ENCODE measurements at regions not wholly inside any gene's neighbourhood (a gene's known extent, or its start where the extent isn't known, plus 50 kb on each side); places are given as distances from the start of the nearest gene placed in this dataset.
A peak's percentile ranks its signal among the peaks of the same experiment; 100 is the strongest.

- Mint-ChIP-seq H3K36me3 (no peaks in the 10 kb centered on the region), H3K4me1 (no peaks in the 10 kb centered on the region), H3K9me3 (peaks cover 0 to 6% (median 0%) of the 10 kb centered on the region in 7 donors), H3K4me3 (peak overlapping the region in 1 of 2 donors; percentile 16), H3K27me3 (ENCODE audit: low read depth in 3 of 3) (peaks cover 4 to 12% (median 8%) of the 10 kb centered on the region in 3 donors), H3K27ac (no peak overlapping the region)
- no peaks in the 10 kb centered on the region for H3K36me3 ChIP-seq (replicated peaks in 1 of 2; ENCODE audit: control insufficient read depth in 1 of 2, insufficient read depth in 2 of 2, low read length in 2 of 2)
- no peaks in the 10 kb centered on the region for H4K20me1 ChIP-seq (ENCODE audit: insufficient read depth, low read length)
- no peaks in the 10 kb centered on the region for H3K4me1 ChIP-seq (ENCODE audit: control insufficient read depth in 1 of 2, insufficient read depth in 2 of 2, low read length in 2 of 2)
- H3K79me2 ChIP-seq (ENCODE audit: insufficient read depth, low read length), result no peaks in the 10 kb centered on the region
- intact Hi-C loops (cut with micrococcal nuclease), result no loop called here
- no peak overlapping the region for H3K4me3 ChIP-seq (replicated peaks in 1 of 3; ENCODE audit: low read depth in 2 of 3, low read length in 3 of 3)
- H2AFZ ChIP-seq (ENCODE audit: insufficient read depth, low read depth, low read length, poor library complexity, severe bottlenecking), result no peak overlapping the region
- H3K27ac ChIP-seq (ENCODE audit: low read depth in 1 of 2, low read length in 2 of 2), result no peak overlapping the region
- H3K4me2 ChIP-seq (replicated peaks; ENCODE audit: extremely low read depth, low read length, poor library complexity, severe bottlenecking), result no peak overlapping the region
- H3K9ac ChIP-seq (ENCODE audit: insufficient read depth, low read length, poor library complexity, severe bottlenecking), result no peak overlapping the region
- no peak for DNase-seq
- H3K27me3 ChIP-seq (ENCODE audit: control insufficient read depth in 2 of 2, insufficient read depth in 2 of 2, low read length in 2 of 2), result no peaks in the 10 kb centered on the region
- 83% methylated on average over 1 of the region's 5 CpGs for WGBS (ENCODE audit: insufficient coverage)
- no peaks in the 10 kb centered on the region for H3K9me3 ChIP-seq (replicated peaks in 1 of 2; ENCODE audit: control insufficient read depth in 1 of 2, insufficient read depth in 1 of 2, low read length in 2 of 2)
- TF ChIP-seq CTCF (IDR thresholded peaks at IDR 0.05), result no peak
These were observed 607.9 kb downstream of the BUD13 start for GRCh38 chr11:116164843-116165242.

GRCh38 chr11:116162886-116163230 lies 609.9 kb downstream of the BUD13 start:
- no peak for TF ChIP-seq CTCF (IDR thresholded peaks at IDR 0.05)
- no peak overlapping the region for H3K4me3 ChIP-seq (replicated peaks in 1 of 3; ENCODE audit: low read depth in 2 of 3, low read length in 3 of 3)
- WGBS (ENCODE audit: insufficient coverage), result no CpG with 5 or more reads among the region's 11 CpGs
- H3K9ac ChIP-seq (ENCODE audit: insufficient read depth, low read length, poor library complexity, severe bottlenecking), result no peak overlapping the region
- Mint-ChIP-seq H3K27ac (no peak overlapping the region), H3K9me3 (peaks cover 0 to 2% (median 0%) of the 10 kb centered on the region in 7 donors), H3K27me3 (ENCODE audit: low read depth in 3 of 3) (peaks cover 5 to 16% (median 11%) of the 10 kb centered on the region in 3 donors), H3K4me3 (no peak overlapping the region), H3K36me3 (no peaks in the 10 kb centered on the region), H3K4me1 (no peaks in the 10 kb centered on the region)
- H3K27ac ChIP-seq (ENCODE audit: low read depth in 1 of 2, low read length in 2 of 2), result no peak overlapping the region
- no peaks in the 10 kb centered on the region for H3K27me3 ChIP-seq (ENCODE audit: control insufficient read depth in 2 of 2, insufficient read depth in 2 of 2, low read length in 2 of 2)
- H3K4me2 ChIP-seq (replicated peaks; ENCODE audit: extremely low read depth, low read length, poor library complexity, severe bottlenecking), result no peak overlapping the region
- H3K36me3 ChIP-seq (replicated peaks in 1 of 2; ENCODE audit: control insufficient read depth in 1 of 2, insufficient read depth in 2 of 2, low read length in 2 of 2), result no peaks in the 10 kb centered on the region
- intact Hi-C loops (cut with micrococcal nuclease), result no loop called here
- H2AFZ ChIP-seq (ENCODE audit: insufficient read depth, low read depth, low read length, poor library complexity, severe bottlenecking), result no peak overlapping the region
- no peaks in the 10 kb centered on the region for H4K20me1 ChIP-seq (ENCODE audit: insufficient read depth, low read length)
- H3K9me3 ChIP-seq (replicated peaks in 1 of 2; ENCODE audit: control insufficient read depth in 1 of 2, insufficient read depth in 1 of 2, low read length in 2 of 2), result no peaks in the 10 kb centered on the region
- H3K79me2 ChIP-seq (ENCODE audit: insufficient read depth, low read length), result no peaks in the 10 kb centered on the region
- H3K4me1 ChIP-seq (ENCODE audit: control insufficient read depth in 1 of 2, insufficient read depth in 2 of 2, low read length in 2 of 2), result no peaks in the 10 kb centered on the region
- no peak for DNase-seq

All from CD14-positive monocyte (primary cell).